ENCODE measurements at regions not wholly inside any gene's neighbourhood (a gene's known extent, or its start where the extent isn't known, plus 50 kb on each side); places are given as distances from the start of the nearest gene placed in this dataset.

DNA sequence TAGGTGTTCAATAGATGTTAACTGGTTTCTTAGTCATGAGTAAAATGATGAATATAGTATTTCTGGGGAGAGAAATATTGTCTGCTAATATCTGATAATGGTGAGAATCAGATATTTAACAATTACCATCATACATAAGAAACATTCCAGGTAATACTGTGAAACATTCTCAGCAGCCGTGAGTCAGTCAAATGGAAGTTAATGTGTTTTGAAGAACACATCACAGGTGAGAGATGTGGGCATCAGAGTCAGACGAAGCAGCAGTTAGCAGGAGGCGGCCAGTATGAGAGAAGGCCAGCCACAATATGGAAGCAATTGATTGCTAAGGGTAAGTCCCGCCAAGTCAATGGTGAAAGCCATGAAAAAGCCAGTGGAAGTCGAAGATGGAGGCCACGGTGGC, 1035.9 kb downstream of the TUSC7 start:
- no peak overlapping the region for H2AFZ ChIP-seq
- no peaks in the 10 kb centered on the region for H3K36me3 ChIP-seq (ENCODE audit: low read depth)
- H3K4me2 ChIP-seq, result no peak overlapping the region
- DNase-seq, result no peak
- ChIA-PET CTCF (interaction anchor here (0.5 kb wide), 1 partner anchor 988 kb away, joined by 8 read pairs; no protein-coding TSS in a partner anchor), POLR2A (ENCODE audit: unreplicated experiment) (no interaction called here)
- no peaks in the 10 kb centered on the region for H3K4me1 ChIP-seq (replicated peaks; ENCODE audit: insufficient read depth)
- TF ChIP-seq, protein P1, sequence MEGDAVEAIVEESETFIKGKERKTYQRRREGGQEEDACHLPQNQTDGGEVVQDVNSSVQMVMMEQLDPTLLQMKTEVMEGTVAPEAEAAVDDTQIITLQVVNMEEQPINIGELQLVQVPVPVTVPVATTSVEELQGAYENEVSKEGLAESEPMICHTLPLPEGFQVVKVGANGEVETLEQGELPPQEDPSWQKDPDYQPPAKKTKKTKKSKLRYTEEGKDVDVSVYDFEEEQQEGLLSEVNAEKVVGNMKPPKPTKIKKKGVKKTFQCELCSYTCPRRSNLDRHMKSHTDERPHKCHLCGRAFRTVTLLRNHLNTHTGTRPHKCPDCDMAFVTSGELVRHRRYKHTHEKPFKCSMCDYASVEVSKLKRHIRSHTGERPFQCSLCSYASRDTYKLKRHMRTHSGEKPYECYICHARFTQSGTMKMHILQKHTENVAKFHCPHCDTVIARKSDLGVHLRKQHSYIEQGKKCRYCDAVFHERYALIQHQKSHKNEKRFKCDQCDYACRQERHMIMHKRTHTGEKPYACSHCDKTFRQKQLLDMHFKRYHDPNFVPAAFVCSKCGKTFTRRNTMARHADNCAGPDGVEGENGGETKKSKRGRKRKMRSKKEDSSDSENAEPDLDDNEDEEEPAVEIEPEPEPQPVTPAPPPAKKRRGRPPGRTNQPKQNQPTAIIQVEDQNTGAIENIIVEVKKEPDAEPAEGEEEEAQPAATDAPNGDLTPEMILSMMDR (conservative IDR thresholded peaks at IDR 0.05), result no peak
- TF ChIP-seq EZH2 (IDR thresholded peaks at IDR 0.05; ENCODE audit: low read depth), result no peak
- H3K27ac ChIP-seq, result no peak overlapping the region
- no peaks in the 10 kb centered on the region for H3F3A ChIP-seq (ENCODE audit: insufficient read depth, low read depth)
- H3K27me3 ChIP-seq (ENCODE audit: insufficient read depth, low read depth), result no peaks in the 10 kb centered on the region
- intact Hi-C loops (cut with micrococcal nuclease; ENCODE audit: unreplicated experiment), result no loop called here
- no TSS peak for BruUV-seq (replicated peaks)
- no peaks in the 10 kb centered on the region for H4K20me1 ChIP-seq (ENCODE audit: insufficient read depth)
- H3K79me2 ChIP-seq (ENCODE audit: low read depth), result no peaks in the 10 kb centered on the region
- no peak overlapping the region for H3K4me3 ChIP-seq
- no peaks in the 10 kb centered on the region for H3K9me2 ChIP-seq (ENCODE audit: insufficient read depth)
- no peaks in the 10 kb centered on the region for H3K9me3 ChIP-seq (ENCODE audit: insufficient read depth, low read depth)

GRCh38 chr3:117746066-117746465, 1036.5 kb downstream of the TUSC7 start:
- BruUV-seq (replicated peaks), result no TSS peak
- H3K27me3 ChIP-seq (ENCODE audit: insufficient read depth, low read depth), result no peaks in the 10 kb centered on the region
- H2AFZ ChIP-seq, result no peak overlapping the region
- no peaks in the 10 kb centered on the region for H3K4me1 ChIP-seq (replicated peaks; ENCODE audit: insufficient read depth)
- no peaks in the 10 kb centered on the region for H3K79me2 ChIP-seq (ENCODE audit: low read depth)
- TF ChIP-seq, protein P1 (conservative IDR thresholded peaks at IDR 0.05), result no peak
- TF ChIP-seq EZH2 (IDR thresholded peaks at IDR 0.05; ENCODE audit: low read depth), result no peak
- POLR2A ChIA-PET (ENCODE audit: unreplicated experiment), result no interaction called here
- no peak overlapping the region for H3K4me2 ChIP-seq
- intact Hi-C loops (cut with micrococcal nuclease; ENCODE audit: unreplicated experiment), result no loop called here
- no peak overlapping the region for H3K4me3 ChIP-seq
- no peak overlapping the region for H3K27ac ChIP-seq
- CTCF ChIA-PET, result interaction anchor here (0.5 kb wide), 1 partner anchor 988 kb away, joined by 8 read pairs; no protein-coding TSS in a partner anchor
- H3K36me3 ChIP-seq (ENCODE audit: low read depth), result no peaks in the 10 kb centered on the region
- no peaks in the 10 kb centered on the region for H4K20me1 ChIP-seq (ENCODE audit: insufficient read depth)
- no peak for DNase-seq
- H3K9me2 ChIP-seq (ENCODE audit: insufficient read depth), result no peaks in the 10 kb centered on the region
- no peaks in the 10 kb centered on the region for H3F3A ChIP-seq (ENCODE audit: insufficient read depth, low read depth)
- H3K9me3 ChIP-seq (ENCODE audit: insufficient read depth, low read depth), result no peaks in the 10 kb centered on the region

GRCh38 chr3:117748131-117748530, 1038.6 kb downstream of the TUSC7 start:
- DNase-seq, result no peak
- CTCF ChIA-PET, result no interaction called here
- Histone ChIP-seq H3K4me2 (no peak overlapping the region), H3K79me2 (ENCODE audit: low read depth) (no peaks in the 10 kb centered on the region), H3F3A (ENCODE audit: insufficient read depth, low read depth) (no peaks in the 10 kb centered on the region), H3K9me2 (ENCODE audit: insufficient read depth) (no peaks in the 10 kb centered on the region), H3K36me3 (ENCODE audit: low read depth) (no peaks in the 10 kb centered on the region), H3K9me3 (ENCODE audit: insufficient read depth, low read depth) (no peaks in the 10 kb centered on the region), H3K4me3 (no peak overlapping the region), H2AFZ (no peak overlapping the region), H3K27me3 (ENCODE audit: insufficient read depth, low read depth) (no peaks in the 10 kb centered on the region), H3K4me1 (replicated peaks; ENCODE audit: insufficient read depth) (no peaks in the 10 kb centered on the region), H3K27ac (no peak overlapping the region), H4K20me1 (ENCODE audit: insufficient read depth) (no peaks in the 10 kb centered on the region)
- POLR2A ChIA-PET (ENCODE audit: unreplicated experiment), result no interaction called here
- intact Hi-C loops (cut with micrococcal nuclease; ENCODE audit: unreplicated experiment), result no loop called here
- no TSS peak for BruUV-seq (replicated peaks)
- no peak for TF ChIP-seq EZH2 (IDR thresholded peaks at IDR 0.05; ENCODE audit: low read depth)

GRCh38 chr3:117750674-117751269, 1041.2 kb downstream of the TUSC7 start:
- no peaks in the 10 kb centered on the region for H3K79me2 ChIP-seq (ENCODE audit: low read depth)
- TF ChIP-seq, protein P1 (conservative IDR thresholded peaks at IDR 0.05), result no peak
- no peaks in the 10 kb centered on the region for H3F3A ChIP-seq (ENCODE audit: insufficient read depth, low read depth)
- no peaks in the 10 kb centered on the region for H3K36me3 ChIP-seq (ENCODE audit: low read depth)
- H3K4me2 ChIP-seq, result no peak overlapping the region
- H3K9me2 ChIP-seq (ENCODE audit: insufficient read depth), result no peaks in the 10 kb centered on the region
- no peak overlapping the region for H3K4me3 ChIP-seq
- CTCF ChIA-PET, result no interaction called here
- no peak for DNase-seq
- H3K27me3 ChIP-seq (ENCODE audit: insufficient read depth, low read depth), result no peaks in the 10 kb centered on the region
- intact Hi-C loops (cut with micrococcal nuclease; ENCODE audit: unreplicated experiment), result no loop called here
- no peaks in the 10 kb centered on the region for H4K20me1 ChIP-seq (ENCODE audit: insufficient read depth)
- H2AFZ ChIP-seq, result no peak overlapping the region
- H3K9me3 ChIP-seq (ENCODE audit: insufficient read depth, low read depth), result no peaks in the 10 kb centered on the region
- no TSS peak for BruUV-seq (replicated peaks)
- no peak overlapping the region for H3K27ac ChIP-seq
- POLR2A ChIA-PET (ENCODE audit: unreplicated experiment), result no interaction called here
- H3K4me1 ChIP-seq (replicated peaks; ENCODE audit: insufficient read depth), result no peaks in the 10 kb centered on the region

Data from PC-9 (cell line).